ENCODE measurements at regions not wholly inside any gene's neighbourhood (a gene's known extent, or its start where the extent isn't known, plus 50 kb on each side); places are given as distances from the start of the nearest gene placed in this dataset.

GRCh38 chr4:138030375-138030774 is 211.8 kb downstream of the SLC7A11 start:
- H3K9me3 ChIP-seq (replicated peaks; ENCODE audit: control insufficient read depth, insufficient read depth, low read length), result no peaks in the 10 kb centered on the region
- ChIA-PET CTCF (interaction anchor here (1.0 kb wide), 1 partner anchor 60 kb away, joined by 3 read pairs; no protein-coding TSS in a partner anchor), RAD21 (ENCODE audit: unreplicated experiment) (no interaction called here), SMC1A (ENCODE audit: uncharacterized antibody, unreplicated experiment) (no interaction called here), POLR2A (no interaction called here)
- in situ Hi-C loops (cut with MboI) (no loop called here), intact Hi-C loops (cut with micrococcal nuclease; ENCODE audit: unreplicated experiment) (no loop called here)
- H3K4me1 ChIP-seq (ENCODE audit: control insufficient read depth, insufficient read depth, low read length), result no peaks in the 10 kb centered on the region
- no peaks in the 10 kb centered on the region for H3K27me3 ChIP-seq (replicated peaks in 1 of 2; ENCODE audit: control insufficient read depth in 2 of 2, insufficient read depth in 2 of 2, low read length in 1 of 2)
- no peak overlapping the region for H3K27ac ChIP-seq (ENCODE audit: control insufficient read depth, insufficient read depth)
- no peaks in the 10 kb centered on the region for H3K36me3 ChIP-seq (ENCODE audit: control insufficient read depth in 2 of 2, insufficient read depth in 2 of 2, low read length in 1 of 2)
- BruUV-seq (replicated peaks), result no TSS peak
- no peak for DNase-seq (ENCODE audit: low read depth, low spot score)
- no peak overlapping the region for H2AFZ ChIP-seq (ENCODE audit: control insufficient read depth, low read depth, low read length)
- no peak overlapping the region for H3K4me2 ChIP-seq (ENCODE audit: control insufficient read depth, insufficient read depth)
- FAIRE-seq, result no peak
- ATAC-seq, result no peak
- no peaks in the 10 kb centered on the region for H4K20me1 ChIP-seq (ENCODE audit: control insufficient read depth, insufficient read depth)
- WGBS (ENCODE audit: insufficient coverage, insufficient replicate concordance, low lambda C conversion rate, missing lambda C conversion rate), result 33% methylated on average over 3 of the region's 3 CpGs
- no peak overlapping the region for H3K9ac ChIP-seq (ENCODE audit: control insufficient read depth, insufficient read depth, low read length)
- no peak overlapping the region for H3K4me3 ChIP-seq
- no peaks in the 10 kb centered on the region for H3K79me2 ChIP-seq (ENCODE audit: control insufficient read depth, insufficient read depth, low read length)
- TF ChIP-seq PAX8 (IDR thresholded peaks at IDR 0.05) (no peak), NRF1 (conservative IDR thresholded peaks at IDR 0.05; ENCODE audit: low read depth, low read length) (no peak), CHD4 (IDR thresholded peaks at IDR 0.05) (no peak), TAF1 (IDR thresholded peaks at IDR 0.05; ENCODE audit: borderline replicate concordance, low read depth, low read length) (no peak), POLR2AphosphoS5 (IDR thresholded peaks at IDR 0.05; ENCODE audit: low read length) (no peak), NR2C1 (IDR thresholded peaks at IDR 0.05) (no peak), BRCA1 (IDR thresholded peaks at IDR 0.05; ENCODE audit: low read depth, low read length) (no peak), ZNF217 (IDR thresholded peaks at IDR 0.05) (no peak), NFYA (IDR thresholded peaks at IDR 0.05; ENCODE audit: borderline replicate concordance, low read depth, low read length) (no peak), MYC (IDR thresholded peaks at IDR 0.05; ENCODE audit: insufficient read depth, insufficient read length, insufficient replicate concordance, low read length, severe bottlenecking) (no peak), HCFC1 (IDR thresholded peaks at IDR 0.05; ENCODE audit: low read length) (no peak), IRF5 (IDR thresholded peaks at IDR 0.05; ENCODE audit: borderline replicate concordance) (no peak), CBFB (IDR thresholded peaks at IDR 0.05; ENCODE audit: low read depth) (no peak), DPF2 (IDR thresholded peaks at IDR 0.05) (no peak), MEF2A (IDR thresholded peaks at IDR 0.05; ENCODE audit: insufficient read depth, low read depth, low read length) (no peak), HSF1 (IDR thresholded peaks at IDR 0.05; ENCODE audit: low read depth, low read length) (no peak)
- TF ChIP-seq, protein P1, sequence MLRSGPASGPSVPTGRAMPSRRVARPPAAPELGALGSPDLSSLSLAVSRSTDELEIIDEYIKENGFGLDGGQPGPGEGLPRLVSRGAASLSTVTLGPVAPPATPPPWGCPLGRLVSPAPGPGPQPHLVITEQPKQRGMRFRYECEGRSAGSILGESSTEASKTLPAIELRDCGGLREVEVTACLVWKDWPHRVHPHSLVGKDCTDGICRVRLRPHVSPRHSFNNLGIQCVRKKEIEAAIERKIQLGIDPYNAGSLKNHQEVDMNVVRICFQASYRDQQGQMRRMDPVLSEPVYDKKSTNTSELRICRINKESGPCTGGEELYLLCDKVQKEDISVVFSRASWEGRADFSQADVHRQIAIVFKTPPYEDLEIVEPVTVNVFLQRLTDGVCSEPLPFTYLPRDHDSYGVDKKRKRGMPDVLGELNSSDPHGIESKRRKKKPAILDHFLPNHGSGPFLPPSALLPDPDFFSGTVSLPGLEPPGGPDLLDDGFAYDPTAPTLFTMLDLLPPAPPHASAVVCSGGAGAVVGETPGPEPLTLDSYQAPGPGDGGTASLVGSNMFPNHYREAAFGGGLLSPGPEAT (IDR thresholded peaks at IDR 0.05; ENCODE audit: low read depth), result no peak
- TF ChIP-seq, protein P2, sequence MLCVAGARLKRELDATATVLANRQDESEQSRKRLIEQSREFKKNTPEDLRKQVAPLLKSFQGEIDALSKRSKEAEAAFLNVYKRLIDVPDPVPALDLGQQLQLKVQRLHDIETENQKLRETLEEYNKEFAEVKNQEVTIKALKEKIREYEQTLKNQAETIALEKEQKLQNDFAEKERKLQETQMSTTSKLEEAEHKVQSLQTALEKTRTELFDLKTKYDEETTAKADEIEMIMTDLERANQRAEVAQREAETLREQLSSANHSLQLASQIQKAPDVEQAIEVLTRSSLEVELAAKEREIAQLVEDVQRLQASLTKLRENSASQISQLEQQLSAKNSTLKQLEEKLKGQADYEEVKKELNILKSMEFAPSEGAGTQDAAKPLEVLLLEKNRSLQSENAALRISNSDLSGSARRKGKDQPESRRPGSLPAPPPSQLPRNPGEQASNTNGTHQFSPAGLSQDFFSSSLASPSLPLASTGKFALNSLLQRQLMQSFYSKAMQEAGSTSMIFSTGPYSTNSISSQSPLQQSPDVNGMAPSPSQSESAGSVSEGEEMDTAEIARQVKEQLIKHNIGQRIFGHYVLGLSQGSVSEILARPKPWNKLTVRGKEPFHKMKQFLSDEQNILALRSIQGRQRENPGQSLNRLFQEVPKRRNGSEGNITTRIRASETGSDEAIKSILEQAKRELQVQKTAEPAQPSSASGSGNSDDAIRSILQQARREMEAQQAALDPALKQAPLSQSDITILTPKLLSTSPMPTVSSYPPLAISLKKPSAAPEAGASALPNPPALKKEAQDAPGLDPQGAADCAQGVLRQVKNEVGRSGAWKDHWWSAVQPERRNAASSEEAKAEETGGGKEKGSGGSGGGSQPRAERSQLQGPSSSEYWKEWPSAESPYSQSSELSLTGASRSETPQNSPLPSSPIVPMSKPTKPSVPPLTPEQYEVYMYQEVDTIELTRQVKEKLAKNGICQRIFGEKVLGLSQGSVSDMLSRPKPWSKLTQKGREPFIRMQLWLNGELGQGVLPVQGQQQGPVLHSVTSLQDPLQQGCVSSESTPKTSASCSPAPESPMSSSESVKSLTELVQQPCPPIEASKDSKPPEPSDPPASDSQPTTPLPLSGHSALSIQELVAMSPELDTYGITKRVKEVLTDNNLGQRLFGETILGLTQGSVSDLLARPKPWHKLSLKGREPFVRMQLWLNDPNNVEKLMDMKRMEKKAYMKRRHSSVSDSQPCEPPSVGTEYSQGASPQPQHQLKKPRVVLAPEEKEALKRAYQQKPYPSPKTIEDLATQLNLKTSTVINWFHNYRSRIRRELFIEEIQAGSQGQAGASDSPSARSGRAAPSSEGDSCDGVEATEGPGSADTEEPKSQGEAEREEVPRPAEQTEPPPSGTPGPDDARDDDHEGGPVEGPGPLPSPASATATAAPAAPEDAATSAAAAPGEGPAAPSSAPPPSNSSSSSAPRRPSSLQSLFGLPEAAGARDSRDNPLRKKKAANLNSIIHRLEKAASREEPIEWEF (IDR thresholded peaks at IDR 0.05; ENCODE audit: insufficient replicate concordance, low read depth, low read length), result no peak

Measured in GM12878 (cell line).